Activated CD4-positive, CD25-positive, alpha-beta regulatory T cell treated with anti-CD3 and anti-CD28 coated beads, Interleukin-2, amount 50 U/mL, for 24 hours (primary cell): ENCODE measurements at regions not wholly inside any gene's neighbourhood (a gene's known extent, or its start where the extent isn't known, plus 50 kb on each side); places are given as distances from the start of the nearest gene placed in this dataset.
"Not testable (repeated sequence)": the region's sequence is repeated elsewhere in the genome, so short reads cannot be mapped to it uniquely, and the experiment has no call there.

Source experiments
- ATAC-seq, 2 donors: fragments of 150-1000 bp; cut with Tn5 transposase; one replicate each; pipeline ENCODE4 v1.10.0; 2021; ENCODE audit warnings: mild to moderate bottlenecking in 1 of 2, moderate library complexity in 1 of 2

GRCh38 chr10:121351540-121351939, 246.7 kb downstream of the FGFR2 start:
- ATAC-seq = no peak

- ATAC-seq = no peak
These were observed 245.9 kb downstream of the FGFR2 start for GRCh38 chr10:121352231-121352855.

GRCh38 chr10:121355161-121355560, 243.1 kb downstream of the FGFR2 start:
- ATAC-seq = no peak

GRCh38 chr10:121356183-121356582, 242.1 kb downstream of the FGFR2 start:
- ATAC-seq = no peak

GRCh38 chr10:121357401-121357800, 240.8 kb downstream of the FGFR2 start:
- no peak for ATAC-seq

- ATAC-seq = no peak
These were observed 236.2 kb downstream of the FGFR2 start for GRCh38 chr10:121362026-121362425.

GRCh38 chr10:121365566-121365965, 232.7 kb downstream of the FGFR2 start:
- ATAC-seq = no peak

- ATAC-seq = no peak
These were observed 229.8 kb downstream of the FGFR2 start for GRCh38 chr10:121368347-121369025.

GRCh38 chr10:121369616-121370015, 228.6 kb downstream of the FGFR2 start:
- ATAC-seq = no peak

GRCh38 chr10:121371836-121372235, 226.4 kb downstream of the FGFR2 start:
- no peak for ATAC-seq

GRCh38 chr10:121373411-121373810, 224.8 kb downstream of the FGFR2 start:
- ATAC-seq = no peak

GRCh38 chr10:121374121-121374520, 224.1 kb downstream of the FGFR2 start:
- ATAC-seq = no peak

GRCh38 chr10:121375172-121375571, 223.1 kb downstream of the FGFR2 start:
- no peak for ATAC-seq

GRCh38 chr10:121378251-121378801, 219.9 kb downstream of the FGFR2 start:
- no peak for ATAC-seq

GRCh38 chr10:121379013-121379412, 219.2 kb downstream of the FGFR2 start:
- ATAC-seq = no peak

- no peak for ATAC-seq
These were observed 218.0 kb downstream of the FGFR2 start for GRCh38 chr10:121380211-121380610.

GRCh38 chr10:121382029-121382520, 216.2 kb downstream of the FGFR2 start:
- ATAC-seq = not testable (repeated sequence)

GRCh38 chr10:121385136-121385535, 213.1 kb downstream of the FGFR2 start:
- no peak for ATAC-seq

- ATAC-seq = no peak
These were observed 205.6 kb downstream of the FGFR2 start for GRCh38 chr10:121392657-121393056.

GRCh38 chr10:121393522-121393921, 204.7 kb downstream of the FGFR2 start:
- ATAC-seq = no peak

GRCh38 chr10:121400507-121400906, 197.7 kb downstream of the FGFR2 start:
- ATAC-seq = not testable (repeated sequence)

GRCh38 chr10:121403527-121403926, 194.7 kb downstream of the FGFR2 start:
- ATAC-seq = no peak

GRCh38 chr10:121404611-121405010, 193.6 kb downstream of the FGFR2 start:
- no peak for ATAC-seq

- no peak for ATAC-seq
These were observed 193.1 kb downstream of the FGFR2 start for GRCh38 chr10:121405096-121405495.
